IPS DF 6.9 (cell line): ENCODE measurements at regions not wholly inside any gene's neighbourhood (a gene's known extent, or its start where the extent isn't known, plus 50 kb on each side); places are given as distances from the start of the nearest gene placed in this dataset.

Experiments used
- DNase-seq: peaks from one replicate; pipeline ENCODE4 v3.0.0-alpha.2; 2013; ENCODE audit warnings: low read depth, low spot score
- H3K27ac ChIP-seq: one replicate; pipeline ENCODE4 v1.5.1; 2013; ENCODE audit warnings: low read length, control low read depth
- H3K27me3 ChIP-seq: 2 replicates; pipeline ENCODE4 v1.6.1; 2013; ENCODE audit warnings: mild to moderate bottlenecking, low read length; ENCODE audit not compliant: control insufficient read depth, insufficient read depth
- H3K36me3 ChIP-seq: 2 replicates; pipeline ENCODE4 v1.6.1; 2013; ENCODE audit warnings: low read length; ENCODE audit not compliant: control insufficient read depth, insufficient read depth
- H3K4me1 ChIP-seq: 2 replicates; pipeline ENCODE4 v1.6.1; 2013; ENCODE audit warnings: low read length; ENCODE audit not compliant: control insufficient read depth, insufficient read depth
- H3K4me3 ChIP-seq: 2 replicates; pipeline ENCODE4 v1.5.1; 2013; ENCODE audit warnings: mild to moderate bottlenecking, low read length
- H3K9me3 ChIP-seq: 2 replicates; pipeline ENCODE4 v1.6.1; 2013; ENCODE audit warnings: low read length, inconsistent platforms; ENCODE audit not compliant: control insufficient read depth, insufficient read depth
- WGBS: extraction: QIAGEN DNeasy Blood & Tissue Kit; methylation state at CpG from one replicate; pipeline ENCODE4 v1.1.7; 2013; ENCODE audit warnings: mixed read lengths, missing lambda C conversion rate; ENCODE audit not compliant: insufficient read length, insufficient coverage; 5-methylcytosine and 5-hydroxymethylcytosine counted together

- no CpG with 5 or more reads among the region's 6 CpGs for WGBS
- Histone ChIP-seq H3K4me3 (no peak overlapping the region; the same call in 1 of the 2 replicates), H3K4me1 (0 out of 2 replicates have a peak, but pooled peaks cover 2% of the 10 kb centered on the region), H3K27ac (no peak overlapping the region), H3K36me3 (no peaks in the 10 kb centered on the region), H3K9me3 (no peaks in the 10 kb centered on the region), H3K27me3 (no peaks in the 10 kb centered on the region)
- DNase-seq = no peak
Measured at GRCh38 chr2:121955426-121955825, 200.0 kb downstream of the TSN start.

DNA sequence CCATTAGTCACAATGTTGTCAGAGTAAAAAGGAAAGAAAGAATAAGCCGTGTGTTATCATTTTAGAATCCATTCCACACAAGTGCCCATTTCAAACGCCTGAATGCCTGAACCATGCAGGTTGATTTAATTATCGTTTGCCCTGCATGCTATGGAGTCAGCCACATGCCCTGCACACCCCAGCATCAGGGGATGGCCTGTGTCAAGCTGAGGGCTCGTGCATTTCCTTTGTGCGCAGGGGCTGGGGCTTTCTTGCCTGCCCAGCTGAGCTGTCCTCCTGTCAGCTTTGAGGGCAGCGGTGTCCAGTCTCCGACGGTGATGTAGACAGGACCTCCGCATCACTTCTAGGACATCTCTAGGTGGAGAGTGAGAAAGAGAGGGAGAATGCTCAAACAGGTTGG lies 200.4 kb downstream of the TSN start:
- WGBS = no CpG with 5 or more reads among the region's 9 CpGs
- no peaks in the 10 kb centered on the region for H3K36me3 ChIP-seq
- H3K4me3 ChIP-seq = no peak overlapping the region
- 0 out of 2 replicates have a peak, but pooled peaks cover 2% of the 10 kb centered on the region for H3K4me1 ChIP-seq
- DNase-seq = no peak
- no peak overlapping the region for H3K27ac ChIP-seq
- H3K27me3 ChIP-seq = no peaks in the 10 kb centered on the region
- H3K9me3 ChIP-seq = no peaks in the 10 kb centered on the region

GRCh38 chr2:121960251-121960650 lies 204.8 kb downstream of the TSN start:
- H3K27me3 ChIP-seq = no peaks in the 10 kb centered on the region
- H3K27ac ChIP-seq = no peak overlapping the region
- WGBS = no CpG with 5 or more reads among the region's 7 CpGs
- H3K9me3 ChIP-seq = no peaks in the 10 kb centered on the region
- H3K4me1 ChIP-seq = no peaks in the 10 kb centered on the region
- no peak overlapping the region for H3K4me3 ChIP-seq
- H3K36me3 ChIP-seq = no peaks in the 10 kb centered on the region
- DNase-seq = no peak

DNA sequence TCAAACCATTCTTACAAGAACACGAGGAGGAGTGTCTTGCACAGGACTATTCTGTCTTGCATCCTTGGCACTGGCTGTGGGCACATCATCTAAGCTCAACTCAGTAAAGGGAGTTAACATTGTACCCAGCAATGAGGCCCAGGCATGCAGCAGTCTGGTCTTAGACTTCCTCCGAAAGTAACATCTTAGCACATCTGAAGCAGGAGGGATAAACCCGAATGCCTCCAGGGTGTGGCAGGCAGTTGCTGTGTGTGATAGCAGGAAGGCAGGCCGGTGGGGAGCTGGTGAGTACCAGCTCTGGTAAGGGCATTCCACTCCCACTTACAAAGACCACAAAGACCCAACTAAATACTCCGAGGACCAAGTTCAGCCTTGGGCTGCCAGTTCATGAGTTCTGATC lies 206.3 kb downstream of the TSN start:
- Histone ChIP-seq H3K4me1 (no peaks in the 10 kb centered on the region), H3K27me3 (no peaks in the 10 kb centered on the region), H3K4me3 (no peak overlapping the region), H3K36me3 (no peaks in the 10 kb centered on the region), H3K27ac (no peak overlapping the region), H3K9me3 (no peaks in the 10 kb centered on the region)
- DNase-seq = no peak
- WGBS = no CpG with 5 or more reads among the region's 5 CpGs

DNA sequence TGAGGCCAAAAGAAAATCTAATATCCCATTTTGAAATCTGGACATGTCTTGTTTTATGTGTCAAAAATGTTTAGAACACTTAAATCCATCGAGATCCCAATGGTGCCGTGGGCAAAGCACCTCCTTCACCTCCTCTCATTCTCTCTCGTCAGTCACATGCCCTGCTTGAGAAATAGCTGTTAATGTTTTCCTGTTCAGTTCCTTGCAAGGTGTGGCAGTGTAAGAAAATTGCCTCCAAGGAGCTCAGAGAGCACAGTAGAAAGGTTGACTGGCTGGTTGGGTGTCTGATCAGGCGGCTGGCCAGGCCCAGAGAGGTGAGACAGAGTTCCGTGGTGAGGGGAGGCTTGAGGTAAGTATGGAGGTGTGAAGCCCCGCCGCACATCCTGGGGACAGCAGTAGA lies 210.2 kb downstream of the TSN start:
- no peaks in the 10 kb centered on the region for H3K9me3 ChIP-seq
- WGBS = no CpG with 5 or more reads among the region's 7 CpGs
- H3K27ac ChIP-seq = no peak overlapping the region
- H3K4me1 ChIP-seq = no peaks in the 10 kb centered on the region
- H3K27me3 ChIP-seq = no peaks in the 10 kb centered on the region
- no peak overlapping the region for H3K4me3 ChIP-seq
- no peak for DNase-seq
- no peaks in the 10 kb centered on the region for H3K36me3 ChIP-seq

- Histone ChIP-seq H3K9me3 (no peaks in the 10 kb centered on the region), H3K4me3 (no peak overlapping the region), H3K36me3 (no peaks in the 10 kb centered on the region), H3K4me1 (no peaks in the 10 kb centered on the region), H3K27me3 (no peaks in the 10 kb centered on the region), H3K27ac (no peak overlapping the region)
- WGBS = no CpG with 5 or more reads among the region's 3 CpGs
- no peak for DNase-seq
Measured at GRCh38 chr2:121966663-121967062, 211.2 kb downstream of the TSN start.

DNA sequence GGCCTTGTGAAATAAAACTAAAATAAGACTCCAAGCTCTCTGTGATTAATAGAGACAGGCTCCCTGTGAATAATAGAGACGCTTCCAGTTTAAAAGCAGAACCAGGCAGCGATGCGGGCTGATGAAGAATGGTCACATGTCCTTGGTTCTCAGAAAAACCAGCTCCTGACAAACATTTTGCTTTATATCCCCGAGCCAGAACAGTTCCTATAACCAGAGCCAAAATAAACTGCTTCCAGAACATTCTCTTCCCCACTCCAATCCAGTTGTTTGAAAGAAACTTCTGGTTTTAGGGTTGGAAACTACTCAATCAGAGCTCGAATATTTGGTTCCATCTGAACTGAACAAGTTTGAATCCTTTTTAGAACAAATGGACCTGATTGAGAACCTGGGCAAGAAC lies 213.7 kb downstream of the TSN start:
- H3K9me3 ChIP-seq = no peaks in the 10 kb centered on the region
- DNase-seq = no peak
- H3K27ac ChIP-seq = no peak overlapping the region
- H3K4me3 ChIP-seq = no peak overlapping the region
- no peaks in the 10 kb centered on the region for H3K36me3 ChIP-seq
- H3K4me1 ChIP-seq = no peaks in the 10 kb centered on the region
- H3K27me3 ChIP-seq = no peaks in the 10 kb centered on the region
- no CpG with 5 or more reads among the region's 5 CpGs for WGBS

GRCh38 chr2:121969766-121970639 lies 214.6 kb downstream of the TSN start:
- H3K4me3 ChIP-seq = no peak overlapping the region
- no CpG with 5 or more reads among the region's 8 CpGs for WGBS
- H3K27ac ChIP-seq = no peak overlapping the region
- H3K4me1 ChIP-seq = 0 out of 2 replicates have a peak, but pooled peaks cover 1% of the 10 kb centered on the region
- no peaks in the 10 kb centered on the region for H3K36me3 ChIP-seq
- H3K9me3 ChIP-seq = no peaks in the 10 kb centered on the region
- H3K27me3 ChIP-seq = no peaks in the 10 kb centered on the region
- no peak for DNase-seq

DNA sequence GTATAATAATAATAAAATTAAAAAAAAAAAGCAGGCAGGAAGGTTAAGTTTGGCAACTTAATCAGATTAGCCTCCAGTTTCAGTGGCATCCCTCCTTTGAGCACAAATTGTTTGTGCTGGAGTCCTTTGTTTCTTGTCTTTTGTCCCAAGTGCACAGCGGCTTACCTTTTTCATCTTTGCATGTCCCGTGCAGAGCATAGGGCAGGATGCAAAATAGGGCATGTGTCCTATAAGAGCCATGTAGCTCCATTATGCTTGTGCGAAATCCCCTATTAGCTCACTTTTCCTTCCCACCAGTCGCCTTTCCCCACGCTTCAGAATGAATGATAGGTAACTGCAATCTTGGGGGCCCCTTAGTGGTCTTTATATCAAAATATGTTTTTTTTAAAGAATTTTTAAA lies 216.8 kb downstream of the TSN start:
- no peaks in the 10 kb centered on the region for H3K36me3 ChIP-seq
- no CpG with 5 or more reads among the region's 5 CpGs for WGBS

DNA sequence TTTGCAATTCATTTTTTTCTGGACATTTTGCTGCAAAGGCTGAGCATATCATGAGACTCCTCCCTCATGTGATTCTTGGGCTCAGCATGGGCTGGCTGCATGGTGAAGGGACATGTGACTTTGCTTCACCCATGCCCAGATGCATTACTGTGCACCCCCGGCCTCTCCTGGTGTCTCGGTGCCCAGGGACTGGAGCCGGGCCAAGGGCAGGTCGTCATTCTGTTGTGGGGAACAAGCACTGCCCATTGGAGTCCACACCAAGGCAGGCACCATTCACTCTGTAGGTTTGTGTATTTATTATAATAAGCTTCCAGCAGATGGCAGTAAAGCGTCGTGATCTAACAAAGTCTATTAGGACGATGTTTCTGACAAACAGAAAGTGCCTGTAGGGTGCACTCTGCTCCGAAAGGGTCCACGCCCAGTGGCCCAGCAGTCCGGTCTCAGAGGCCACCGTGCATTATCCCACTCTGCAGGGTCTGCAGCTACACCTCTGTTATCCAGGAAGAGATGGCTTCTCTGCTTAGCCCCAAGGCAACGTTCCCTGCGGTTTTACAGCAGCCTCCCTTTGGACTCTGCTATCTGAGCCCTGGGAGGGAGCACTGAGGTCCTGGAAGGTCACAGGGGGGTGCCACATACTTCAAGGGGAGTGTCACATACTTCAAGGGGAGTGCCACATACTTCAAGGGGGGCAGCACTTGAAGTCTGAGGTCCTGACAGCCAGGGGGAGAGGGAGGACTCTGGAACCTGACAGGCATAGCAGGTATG lies 219.6 kb downstream of the TSN start:
- Histone ChIP-seq H3K27ac (no peak overlapping the region), H3K27me3 (no peaks in the 10 kb centered on the region), H3K4me3 (no peak overlapping the region), H3K9me3 (no peaks in the 10 kb centered on the region), H3K36me3 (no peaks in the 10 kb centered on the region), H3K4me1 (0 out of 2 replicates have a peak, but pooled peaks cover 1% of the 10 kb centered on the region)
- no CpG with 5 or more reads among the region's 13 CpGs for WGBS
- DNase-seq = peak; percentile 84

More for the DNA sequence above, 216.8 kb downstream of the TSN start:
- H3K4me1 ChIP-seq = 0 out of 2 replicates have a peak, but pooled peaks cover 1% of the 10 kb centered on the region
- no peaks in the 10 kb centered on the region for H3K9me3 ChIP-seq
- DNase-seq = no peak
- H3K27me3 ChIP-seq = no peaks in the 10 kb centered on the region
- no peak overlapping the region for H3K27ac ChIP-seq
- H3K4me3 ChIP-seq = no peak overlapping the region
